HepG2 (cell line): ENCODE measurements at regions not wholly inside any gene's neighbourhood (a gene's known extent, or its start where the extent isn't known, plus 50 kb on each side); places are given as distances from the start of the nearest gene placed in this dataset.

Experiments used
- ATAC-seq: fragments of 200-7000 bp; cut with Tn5 transposase; 3 replicates; pipeline ENCODE4 v1.9.1; 2020; ENCODE audit warnings: mild to moderate bottlenecking, moderate library complexity
- BruUV-seq: library from RNA; stranded (reverse); fragments of 400-500 nt; replicated peaks from 2 replicates; lab custom pipeline; 2021; lab: Mats Ljungman, UMichigan
- CTCF ChIA-PET: fragments of 300-600 bp; formaldehyde crosslinking; extraction: SDS; loops from one replicate; lab custom pipeline; 2021; ENCODE audit warnings: low total read pairs, inconsistent platforms, low intra/inter-chr PET ratio; lab: Yijun Ruan, JAX
- POLR2A ChIA-PET: fragments of 350-600 bp; sonication (Branson Sonifier 250); formaldehyde crosslinking; loops from one replicate; lab custom pipeline; 2020; ENCODE audit warnings: antibody characterized with exemption, inconsistent platforms; lab: Yijun Ruan, JAX
- DNase-seq: peaks from one replicate; pipeline ENCODE4 v3.0.0-alpha.2; 2015; ENCODE audit warnings: low spot score
- FAIRE-seq: peaks from 3 replicates; lab custom pipeline; 2011; peaks lifted over from hg19 to GRCh38; lab: Jason Lieb, UNC
- H2AFZ ChIP-seq: one replicate; pipeline ENCODE4 v1.6.1; 2011; ENCODE audit warnings: low read length, inconsistent platforms
- H3K27ac ChIP-seq: fragments of 300-600 bp; 3 replicates; pipeline ENCODE4 v1.8.0; 2011; ENCODE audit warnings: mixed run types, mild to moderate bottlenecking, mixed read lengths, low read length, inconsistent platforms; ENCODE audit not compliant: insufficient read depth; ENCODE audit errors: extremely low read length
- H3K27me3 ChIP-seq, 2 experiments: fragments of 200-600 bp in 1 of 2; 2 replicates in 1 of 2; 3 replicates in 1 of 2; pipeline versions ENCODE4 v1.6.0 to v1.8.0; 2011; ENCODE audit warnings: low read length in 2 of 2, mild to moderate bottlenecking in 2 of 2, moderate library complexity in 2 of 2, inconsistent platforms in 1 of 2; ENCODE audit not compliant: insufficient read depth in 2 of 2, control insufficient read depth in 1 of 2
- H3K36me3 ChIP-seq, 2 experiments: fragments of 200-600 bp in 1 of 2; replicated peaks in 1 of 2; 2 replicates in 1 of 2; 3 replicates in 1 of 2; pipeline versions ENCODE4 v1.5.1 to v1.8.0; 2011; ENCODE audit warnings: low read length in 2 of 2, inconsistent platforms in 1 of 2; ENCODE audit not compliant: insufficient read depth in 2 of 2, control insufficient read depth in 1 of 2
- H3K4me1 ChIP-seq: 2 replicates; pipeline ENCODE4 v1.5.1; 2012; ENCODE audit warnings: low read length, inconsistent platforms; ENCODE audit not compliant: insufficient read depth
- H3K4me2 ChIP-seq: 2 replicates; pipeline ENCODE4 v1.6.0; 2011; ENCODE audit warnings: low read depth, low read length, inconsistent platforms
- H3K4me3 ChIP-seq, 3 experiments: fragments of 200-600 bp in 1 of 3; sonication (generic), shearing (Covaris generic) in 1 of 3; replicated peaks in 1 of 3; 2 replicates each; pipeline ENCODE4 v1.5.1; 2011 to 2016; ENCODE audit warnings: low read length in 3 of 3, inconsistent platforms in 2 of 3, low read depth in 2 of 3, mild to moderate bottlenecking in 2 of 3, control low read depth in 1 of 3, mixed read lengths in 1 of 3; ENCODE audit not compliant: insufficient read depth in 1 of 3
- H3K79me2 ChIP-seq: one replicate; pipeline ENCODE4 v1.6.1; 2011; ENCODE audit warnings: low read length, inconsistent platforms; ENCODE audit not compliant: insufficient read depth
- H3K9ac ChIP-seq: 2 replicates; pipeline ENCODE4 v1.6.0; 2011; ENCODE audit warnings: mild to moderate bottlenecking, low read depth, low read length, inconsistent platforms; ENCODE audit not compliant: insufficient read depth
- H3K9me3 ChIP-seq: 2 replicates; pipeline ENCODE4 v1.5.1; 2012; ENCODE audit warnings: mild to moderate bottlenecking, low read length
- H4K20me1 ChIP-seq: 2 replicates; pipeline ENCODE4 v1.6.0; 2011; ENCODE audit warnings: inconsistent platforms, mild to moderate bottlenecking, low read length, moderate library complexity; ENCODE audit not compliant: insufficient read depth
- JDP2 ChIP-seq: sonication (generic); formaldehyde crosslinking; IDR thresholded peaks from 2 replicates; pipeline ENCODE4 v1.8.1; 2022; ENCODE audit warnings: missing genetic modification reagents, borderline replicate concordance
- KAT7 ChIP-seq: IDR thresholded peaks from 2 replicates; pipeline ENCODE4 v1.6.1; 2018; ENCODE audit warnings: borderline replicate concordance, missing compliant biosample characterization
- PAF1 ChIP-seq: IDR thresholded peaks from 2 replicates; pipeline ENCODE4 v1.6.1; 2016; ENCODE audit warnings: missing genetic modification reagents, missing compliant biosample characterization
- RELA ChIP-seq: sonication (generic); formaldehyde crosslinking; IDR thresholded peaks from 2 replicates; pipeline ENCODE4 v1.4.0; 2020; ENCODE audit warnings: missing genetic modification reagents
- TARDBP ChIP-seq: sonication (generic); formaldehyde crosslinking; IDR thresholded peaks from 2 replicates; pipeline ENCODE4 v1.8.0; 2022; ENCODE audit warnings: mild to moderate bottlenecking, missing genetic modification reagents
- ZNF235 ChIP-seq: sonication (generic); formaldehyde crosslinking; IDR thresholded peaks from 2 replicates; pipeline ENCODE4 v1.8.1; 2023; ENCODE audit warnings: mild to moderate bottlenecking, missing genetic modification reagents, borderline replicate concordance
- WGBS: methylation state at CpG from one replicate; pipeline ENCODE4 v1.1.6; 2017; ENCODE audit warnings: low lambda C conversion rate; 5-methylcytosine and 5-hydroxymethylcytosine counted together
- in situ Hi-C: cut with HindIII; loops from 2 replicates; pipeline ENCODE4 v1.10.0; 2017; ENCODE audit warnings: low pct_unique_long_range_greater_than_20kb; ENCODE audit not compliant: extremely low pct_ligation_motif_present
- intact Hi-C: fragments of 100-400 bp; cut with micrococcal nuclease; formaldehyde crosslinking; loops from one replicate; pipeline ENCODE4 v1.10.0; 2022; ENCODE audit not compliant: unreplicated experiment

DNA sequence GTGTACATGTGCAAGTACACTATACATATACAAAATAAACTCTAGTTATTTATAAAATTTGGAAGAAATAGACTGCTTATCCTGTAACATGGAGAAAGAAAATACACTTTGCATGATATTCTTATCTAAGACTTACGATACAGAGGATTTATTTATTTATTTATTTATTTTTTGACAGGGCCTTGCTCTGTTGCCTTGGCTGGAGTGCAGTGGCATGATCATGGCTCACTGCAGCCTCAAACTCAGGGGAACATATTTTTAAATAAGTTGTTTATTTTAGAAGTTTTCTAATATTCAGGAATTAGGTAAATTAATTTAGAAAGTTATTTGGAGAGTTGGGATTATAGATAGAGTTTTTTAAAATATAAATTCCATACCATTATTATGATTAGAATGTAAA is 116.7 kb downstream of the GPR85 start:
- Histone ChIP-seq H4K20me1 (no peaks in the 10 kb centered on the region), H3K27ac (no peak overlapping the region), H3K4me3 (no peak overlapping the region), H3K79me2 (no peaks in the 10 kb centered on the region), H2AFZ (no peak overlapping the region), H3K27me3 (no peaks in the 10 kb centered on the region), H3K9me3 (no peaks in the 10 kb centered on the region), H3K9ac (no peak overlapping the region), H3K36me3 (no peaks in the 10 kb centered on the region), H3K4me1 (no peaks in the 10 kb centered on the region), H3K4me2 (no peak overlapping the region)
- in situ Hi-C loops (no loop called here), intact Hi-C loops (no loop called here)
- ChIA-PET CTCF (no interaction called here), POLR2A (no interaction called here)
- no peak for TF ChIP-seq RELA (CRISPR knock-in tag)
- TF ChIP-seq KAT7 (CRISPR knock-in tag): no peak
- no peak for TF ChIP-seq JDP2
- no peak for TF ChIP-seq TARDBP (CRISPR knock-in tag)
- BruUV-seq: no TSS peak
- 4% methylated on average over 1 of the region's 1 CpG for WGBS
- FAIRE-seq: no peak
- no peak for DNase-seq
- ATAC-seq: no peak

- ATAC-seq (no peak), DNase-seq (no peak), FAIRE-seq (no peak)
- in situ Hi-C loops: no loop called here
- POLR2A ChIA-PET: no interaction called here
- no peaks in the 10 kb centered on the region for H4K20me1 ChIP-seq
- WGBS: 0% methylated on average over 1 of the region's 1 CpG
- no peak overlapping the region for H2AFZ ChIP-seq
- CTCF ChIA-PET: no interaction called here
- no peak for TF ChIP-seq ZNF235
- TF ChIP-seq PAF1 (CRISPR knock-in tag): no peak
- no peaks in the 10 kb centered on the region for H3K36me3 ChIP-seq
- BruUV-seq: no TSS peak
- no peak overlapping the region for H3K4me3 ChIP-seq
- H3K4me2 ChIP-seq: no peak overlapping the region
- no peaks in the 10 kb centered on the region for H3K9me3 ChIP-seq
- no peaks in the 10 kb centered on the region for H3K27me3 ChIP-seq
- no peaks in the 10 kb centered on the region for H3K4me1 ChIP-seq
- no peaks in the 10 kb centered on the region for H3K79me2 ChIP-seq
- intact Hi-C loops: no loop called here
- H3K9ac ChIP-seq: no peak overlapping the region
- H3K27ac ChIP-seq: no peak overlapping the region
Observed at GRCh38 chr7:112965506-112965905, 121.1 kb downstream of the GPR85 start.
